ENCODE measurements at regions not wholly inside any gene's neighbourhood (a gene's known extent, or its start where the extent isn't known, plus 50 kb on each side); places are given as distances from the start of the nearest gene placed in this dataset.

DNA sequence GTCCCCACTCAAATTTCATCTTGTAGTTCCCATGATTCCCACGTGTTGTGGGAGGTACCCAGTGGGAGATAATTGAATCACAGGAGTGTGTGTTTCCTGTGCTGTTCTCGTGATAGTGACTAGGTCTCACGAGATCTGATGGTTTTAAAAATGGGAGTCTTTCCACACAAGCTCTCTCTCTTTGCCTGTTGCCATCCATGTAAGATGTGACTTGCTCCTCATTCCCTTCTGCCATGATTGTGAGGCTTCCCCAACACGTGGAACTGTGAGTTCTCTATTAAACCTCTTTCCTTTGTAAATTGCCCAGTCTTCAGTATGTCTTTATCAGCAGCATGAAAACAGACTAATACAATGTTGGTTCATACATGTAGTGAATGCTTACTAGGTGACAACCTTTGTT is 163.2 kb upstream of the PALMD start:
- 76 to 85% (median 83%) methylated on average over 4 of the region's 4 CpGs for WGBS, 4 donors
- no peak overlapping the region for H3K4me3 ChIP-seq
- DNase-seq: no peak
- no peaks in the 10 kb centered on the region for H3K4me1 ChIP-seq (replicated peaks in 1 of 2)
- intact Hi-C loops (cut with DNase I): loop anchor here in 1 of 2 donors (5.0 to 10.0 kb wide), 2 partner anchors 222 to 300 kb away; no protein-coding TSS in a partner anchor
- no peaks in the 10 kb centered on the region for H3K36me3 ChIP-seq (replicated peaks in 1 of 2)
- no peaks in the 10 kb centered on the region for H3K27me3 ChIP-seq
- H3K27ac ChIP-seq: no peak overlapping the region
- H3K9me3 ChIP-seq (replicated peaks in 1 of 3): no peaks in the 10 kb centered on the region
- no peak for TF ChIP-seq POLR2A (IDR thresholded peaks at IDR 0.05)
- TF ChIP-seq, protein P1, sequence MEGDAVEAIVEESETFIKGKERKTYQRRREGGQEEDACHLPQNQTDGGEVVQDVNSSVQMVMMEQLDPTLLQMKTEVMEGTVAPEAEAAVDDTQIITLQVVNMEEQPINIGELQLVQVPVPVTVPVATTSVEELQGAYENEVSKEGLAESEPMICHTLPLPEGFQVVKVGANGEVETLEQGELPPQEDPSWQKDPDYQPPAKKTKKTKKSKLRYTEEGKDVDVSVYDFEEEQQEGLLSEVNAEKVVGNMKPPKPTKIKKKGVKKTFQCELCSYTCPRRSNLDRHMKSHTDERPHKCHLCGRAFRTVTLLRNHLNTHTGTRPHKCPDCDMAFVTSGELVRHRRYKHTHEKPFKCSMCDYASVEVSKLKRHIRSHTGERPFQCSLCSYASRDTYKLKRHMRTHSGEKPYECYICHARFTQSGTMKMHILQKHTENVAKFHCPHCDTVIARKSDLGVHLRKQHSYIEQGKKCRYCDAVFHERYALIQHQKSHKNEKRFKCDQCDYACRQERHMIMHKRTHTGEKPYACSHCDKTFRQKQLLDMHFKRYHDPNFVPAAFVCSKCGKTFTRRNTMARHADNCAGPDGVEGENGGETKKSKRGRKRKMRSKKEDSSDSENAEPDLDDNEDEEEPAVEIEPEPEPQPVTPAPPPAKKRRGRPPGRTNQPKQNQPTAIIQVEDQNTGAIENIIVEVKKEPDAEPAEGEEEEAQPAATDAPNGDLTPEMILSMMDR (IDR thresholded peaks at IDR 0.05): no peak

- 78 to 90% (median 84%) methylated on average over 2 of the region's 2 CpGs for WGBS, 4 donors
These were observed 155.9 kb upstream of the PALMD start for GRCh38 chr1:99490031-99490430.

DNA sequence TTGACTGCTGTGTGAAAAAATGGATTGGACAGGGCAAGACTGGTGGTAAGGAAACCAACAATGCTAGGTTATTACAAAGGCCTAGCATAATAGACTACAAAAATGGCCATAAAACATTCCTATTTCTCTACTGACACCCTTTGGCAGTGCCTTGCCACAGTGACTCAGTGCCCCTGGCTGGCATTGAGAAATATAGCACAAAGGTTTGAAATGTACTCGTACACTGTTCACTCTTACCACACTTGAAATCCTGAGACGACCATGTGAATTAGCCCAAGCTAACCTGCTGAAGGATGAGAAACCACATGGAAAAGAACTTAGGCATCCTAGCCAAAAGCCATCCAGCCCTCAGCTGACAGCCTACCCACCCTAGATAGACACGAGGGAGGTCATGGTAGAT is 149.8 kb upstream of the PALMD start:
- no peaks in the 10 kb centered on the region for H3K9me3 ChIP-seq (replicated peaks in 1 of 3)
- DNase-seq: peak; percentile 30 to 71 (median 66)
- H3K27me3 ChIP-seq: no peaks in the 10 kb centered on the region
- TF ChIP-seq, protein P1 (IDR thresholded peaks at IDR 0.05): no peak
- TF ChIP-seq POLR2A (IDR thresholded peaks at IDR 0.05): no peak
- H3K4me3 ChIP-seq: no peak overlapping the region
- H3K36me3 ChIP-seq (replicated peaks in 1 of 2): no peaks in the 10 kb centered on the region
- no peak overlapping the region for H3K27ac ChIP-seq
- H3K4me1 ChIP-seq (replicated peaks in 1 of 2): no peaks in the 10 kb centered on the region
- WGBS, 4 donors: 52 to 80% (median 54%) methylated on average over 3 of the region's 3 CpGs
- intact Hi-C loops (cut with DNase I): no loop called here

More at GRCh38 chr1:99490031-99490430, 155.9 kb upstream of the PALMD start:
- DNase-seq: no peak
- Histone ChIP-seq H3K27me3 (no peaks in the 10 kb centered on the region), H3K4me1 (replicated peaks in 1 of 2) (peaks cover 0 to 3% of the 10 kb centered on the region in 2 donors), H3K27ac (no peak overlapping the region), H3K4me3 (no peak overlapping the region), H3K36me3 (replicated peaks in 1 of 2) (no peaks in the 10 kb centered on the region), H3K9me3 (replicated peaks in 1 of 3) (no peaks in the 10 kb centered on the region)
- TF ChIP-seq POLR2A (IDR thresholded peaks at IDR 0.05): no peak
- TF ChIP-seq, protein P1 (IDR thresholded peaks at IDR 0.05): no peak
- intact Hi-C loops (cut with DNase I): no loop called here

- TF ChIP-seq, protein P1 (IDR thresholded peaks at IDR 0.05): no peak
- TF ChIP-seq POLR2A (IDR thresholded peaks at IDR 0.05): no peak
- Histone ChIP-seq H3K4me1 (replicated peaks in 1 of 2) (no peaks in the 10 kb centered on the region), H3K9me3 (replicated peaks in 1 of 3) (no peaks in the 10 kb centered on the region), H3K4me3 (no peak overlapping the region), H3K27me3 (no peaks in the 10 kb centered on the region), H3K27ac (no peak overlapping the region), H3K36me3 (replicated peaks in 1 of 2) (no peaks in the 10 kb centered on the region)
- no peak for DNase-seq
- 73 to 95% (median 87%) methylated on average over 1 of the region's 1 CpG for WGBS, 4 donors
- intact Hi-C loops (cut with DNase I): no loop called here
These were observed 148.2 kb upstream of the PALMD start for GRCh38 chr1:99497690-99498089.

Data from adrenal gland (tissue), 9 donors.